GM18519 (cell line): ENCODE measurements at regions not wholly inside any gene's neighbourhood (a gene's known extent, or its start where the extent isn't known, plus 50 kb on each side); places are given as distances from the start of the nearest gene placed in this dataset.

ENCODE experiments used
- ATAC-seq: cut with Tn5 transposase; IDR thresholded peaks from one replicate; pipeline ENCODE4 v1.9.1; 2021; ENCODE audit warnings: mild to moderate bottlenecking, moderate library complexity; ENCODE audit not compliant: unreplicated experiment, low FRiP score

DNA sequence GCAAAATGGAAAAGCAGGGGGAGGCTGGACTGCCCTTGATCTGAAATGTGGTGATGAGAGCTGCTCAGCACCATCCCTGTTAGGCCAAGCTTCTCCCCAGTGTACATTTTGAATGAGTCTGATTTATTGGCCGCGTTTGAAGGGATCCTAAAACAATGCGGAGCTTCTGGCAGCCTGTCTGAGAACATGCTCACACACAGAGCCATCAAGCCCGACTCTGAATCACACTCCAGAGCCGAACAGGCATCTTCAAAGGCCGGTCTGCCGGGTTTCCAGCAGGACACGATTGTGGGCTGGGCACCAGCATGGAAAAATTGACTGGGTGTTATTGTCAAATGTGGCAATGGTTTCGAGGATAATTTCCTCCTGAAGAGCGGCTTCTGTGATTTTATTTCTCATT is 235.9 kb downstream of the TFAP2C start:
- ATAC-seq: no peak

DNA sequence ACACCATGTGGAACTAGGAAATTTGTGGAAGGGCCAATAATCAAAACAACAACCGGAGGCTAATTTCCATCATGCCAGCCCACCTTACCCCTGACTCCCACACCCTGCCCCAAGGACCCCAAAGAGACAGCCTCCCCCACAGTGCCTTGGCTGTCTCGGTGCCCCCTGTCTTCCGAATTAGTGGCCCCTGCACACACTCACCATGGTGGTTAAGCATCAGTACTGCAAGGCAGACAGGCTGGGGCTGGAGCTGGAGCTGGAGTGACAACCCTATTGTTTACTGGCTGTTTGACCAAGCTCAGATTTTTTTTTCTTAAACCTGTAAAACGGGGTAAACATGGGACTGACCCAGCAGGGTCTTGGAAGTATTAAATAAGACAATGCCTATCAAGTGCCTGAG is 238.0 kb downstream of the TFAP2C start:
- ATAC-seq: no peak

DNA sequence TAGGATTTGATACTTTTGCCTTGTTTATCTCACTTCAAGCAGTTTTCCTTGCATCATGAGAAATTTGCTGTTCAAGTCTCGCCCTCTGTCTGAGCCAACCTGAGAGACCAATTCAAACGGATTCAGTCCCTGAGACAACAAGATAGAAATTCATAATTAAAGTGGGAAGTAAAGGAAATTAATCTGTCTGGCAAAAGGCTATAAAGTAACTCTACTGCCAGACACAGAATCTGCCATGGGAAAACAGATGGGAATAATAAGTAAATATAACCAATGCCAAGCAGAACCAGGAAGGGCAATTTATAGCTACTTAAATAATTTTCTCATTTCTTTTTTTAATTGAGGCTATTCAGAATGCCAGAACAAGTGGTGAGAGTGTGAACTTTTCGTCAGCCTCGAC is 239.6 kb downstream of the TFAP2C start:
- no peak for ATAC-seq

DNA sequence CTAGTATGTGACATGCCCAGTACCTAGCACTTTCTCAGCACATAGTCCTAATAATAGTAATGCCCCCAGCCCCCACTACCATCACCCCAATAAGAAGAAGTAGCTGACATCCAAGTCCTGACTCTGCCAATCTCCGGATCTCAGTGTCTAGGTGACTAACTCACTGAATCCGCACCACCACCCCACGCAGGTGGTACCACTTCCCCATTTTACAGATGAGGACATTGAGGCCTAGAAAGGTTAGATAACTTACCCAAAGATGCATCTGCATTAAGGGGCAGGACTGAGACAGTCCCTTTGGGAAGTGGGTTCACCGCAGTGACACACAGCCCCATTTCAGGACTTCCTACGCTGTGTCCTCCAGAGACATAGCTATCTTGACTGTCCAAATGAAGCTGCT is 241.2 kb downstream of the TFAP2C start:
- no peak for ATAC-seq

DNA sequence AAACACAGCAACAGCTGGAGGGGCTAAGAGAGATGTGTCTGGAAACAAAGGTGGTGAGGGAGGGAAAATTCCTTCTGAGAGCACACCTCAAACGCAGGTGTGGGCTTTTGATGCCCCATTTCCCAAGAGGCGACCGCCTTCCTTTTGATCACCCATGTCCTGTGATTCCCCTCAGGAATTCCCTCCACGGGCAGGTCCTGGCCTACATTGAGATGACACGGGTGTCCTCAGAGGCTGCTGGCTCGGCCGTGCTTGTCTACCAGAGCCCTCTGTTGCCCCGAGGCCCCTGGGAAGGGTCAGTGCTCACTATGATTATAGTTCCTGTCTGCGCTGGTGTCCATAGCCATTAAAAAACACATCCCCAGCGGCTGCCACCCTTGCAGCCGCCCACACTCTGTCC is 242.6 kb downstream of the TFAP2C start:
- no peak for ATAC-seq

DNA sequence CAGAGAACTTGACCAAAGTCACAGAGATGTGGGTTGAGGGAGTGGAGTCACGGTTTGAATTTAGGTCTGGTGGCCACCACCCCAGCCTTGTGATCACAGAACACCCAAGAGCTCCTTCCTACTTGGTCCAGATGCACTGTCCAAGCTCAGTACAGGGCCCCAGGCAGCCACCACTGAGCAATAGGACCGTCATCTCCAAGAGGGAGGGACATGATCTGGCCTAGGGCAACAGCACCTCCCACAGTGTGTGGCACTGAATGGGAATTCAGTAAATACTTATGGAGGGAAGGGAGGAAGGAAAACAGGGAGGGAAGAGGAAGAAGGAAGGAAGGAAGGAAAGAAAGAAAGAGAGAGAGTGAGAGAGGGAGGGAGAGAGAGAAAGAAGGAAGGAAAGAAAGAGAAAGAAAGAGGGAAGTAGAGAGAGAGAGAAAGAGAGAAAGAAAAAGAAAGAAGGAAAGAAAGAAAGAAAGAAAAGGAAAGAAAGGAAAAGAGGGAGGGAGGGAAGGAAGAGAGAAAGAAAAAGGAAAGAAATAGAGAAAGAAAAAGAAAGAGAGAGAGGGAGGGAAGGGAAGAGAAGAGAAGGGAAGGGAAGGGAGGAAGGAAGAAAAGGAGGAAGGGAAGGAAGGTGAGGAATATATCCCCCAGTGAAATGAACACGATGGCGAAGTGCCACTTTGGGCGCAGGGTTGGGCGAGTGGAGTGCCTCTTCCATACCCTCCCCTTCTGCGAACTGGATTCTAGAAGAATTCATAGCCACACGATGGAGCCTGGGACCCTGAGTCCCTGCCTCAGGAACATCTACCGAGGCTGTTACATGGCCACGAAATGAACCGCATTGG is 243.7 kb downstream of the TFAP2C start:
- no peak for ATAC-seq

DNA sequence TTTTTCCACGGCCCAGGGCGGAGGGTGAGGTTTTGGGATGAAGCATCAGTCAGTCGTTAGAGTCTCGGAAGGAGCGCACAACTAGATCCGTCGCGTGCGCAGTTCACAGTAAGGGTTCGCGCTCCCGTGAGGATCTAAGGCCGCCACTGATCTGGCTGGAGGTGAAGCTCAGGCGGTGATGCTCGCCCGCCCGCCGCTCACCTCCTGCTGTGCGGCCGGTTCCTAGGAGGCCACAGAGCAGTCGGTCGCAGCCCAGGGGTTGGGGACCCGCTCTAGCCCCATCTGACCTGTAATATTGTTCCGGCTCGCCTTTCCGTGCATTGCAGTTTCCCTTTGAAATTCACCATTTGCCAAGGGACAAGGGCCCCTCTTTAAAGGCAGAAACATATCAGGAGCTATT is 244.7 kb downstream of the TFAP2C start:
- ATAC-seq: no peak

DNA sequence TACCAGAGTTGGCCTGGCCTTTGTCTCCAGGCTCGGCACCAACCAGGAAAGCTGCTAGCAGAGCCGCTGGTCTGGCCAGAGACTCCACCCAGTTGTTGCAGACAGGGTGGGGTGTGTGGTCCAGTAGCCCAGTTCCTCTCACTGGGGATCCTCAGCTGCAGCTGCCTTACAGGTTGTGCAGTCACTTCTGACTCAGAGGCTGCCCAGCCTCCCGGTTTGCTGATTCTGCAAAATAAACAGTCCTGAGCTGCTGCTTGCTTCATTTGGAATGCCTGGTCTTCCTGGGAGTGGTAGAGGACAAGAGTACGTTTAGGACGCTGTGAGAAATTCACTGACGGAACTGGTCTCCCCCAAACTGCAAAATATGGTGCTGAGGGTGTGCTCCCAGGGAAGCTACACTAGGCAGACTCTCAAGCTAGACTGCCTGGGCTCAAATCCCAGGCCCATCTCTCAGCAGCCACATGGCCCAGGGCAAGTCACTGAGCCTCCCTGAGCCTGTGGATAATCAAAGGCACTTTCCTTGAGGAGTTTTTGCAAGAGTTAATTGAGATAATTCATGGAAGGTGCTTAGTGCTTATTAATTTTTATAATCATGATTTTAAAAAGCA is 246.1 kb downstream of the TFAP2C start:
- ATAC-seq: no peak

DNA sequence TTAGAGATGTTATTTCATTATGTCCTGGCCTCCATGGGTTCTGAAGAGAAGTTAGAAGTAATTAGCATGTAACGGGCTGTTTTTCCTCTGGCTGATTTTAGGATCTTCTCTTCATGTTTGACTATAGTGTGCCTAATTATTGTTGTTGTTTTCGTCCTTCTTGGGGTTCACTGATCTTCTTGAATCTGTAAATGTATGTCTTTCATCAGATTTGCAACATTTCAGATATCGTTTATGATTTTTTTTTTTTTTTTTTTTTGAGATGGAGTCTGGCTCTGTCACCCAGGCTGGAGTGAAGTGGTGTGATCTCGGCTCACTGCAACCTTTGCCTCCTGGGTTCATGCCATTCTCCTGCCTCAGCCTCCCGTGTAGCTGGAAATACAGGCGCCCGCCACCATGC is 246.7 kb downstream of the TFAP2C start:
- ATAC-seq: no peak

DNA sequence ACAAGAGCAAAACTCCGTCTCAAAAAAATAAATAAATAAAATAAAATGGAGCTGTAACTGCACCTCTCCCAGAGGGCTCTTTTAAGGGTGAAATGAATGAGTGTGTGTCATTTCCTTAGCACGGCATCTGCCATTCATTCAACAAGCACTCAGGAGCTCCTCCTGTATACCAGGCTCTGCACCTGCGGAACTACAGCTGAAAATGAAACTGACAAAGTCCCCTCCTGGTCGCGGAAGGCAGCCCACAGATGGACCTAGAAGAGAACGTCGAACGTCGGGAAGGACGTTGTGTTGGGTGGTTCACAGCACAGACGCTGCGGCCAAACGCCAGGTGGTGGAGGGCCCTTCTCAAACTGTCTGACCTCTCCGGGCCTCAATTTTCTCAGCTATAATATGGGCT is 256.4 kb downstream of the TFAP2C start:
- ATAC-seq: no peak

DNA sequence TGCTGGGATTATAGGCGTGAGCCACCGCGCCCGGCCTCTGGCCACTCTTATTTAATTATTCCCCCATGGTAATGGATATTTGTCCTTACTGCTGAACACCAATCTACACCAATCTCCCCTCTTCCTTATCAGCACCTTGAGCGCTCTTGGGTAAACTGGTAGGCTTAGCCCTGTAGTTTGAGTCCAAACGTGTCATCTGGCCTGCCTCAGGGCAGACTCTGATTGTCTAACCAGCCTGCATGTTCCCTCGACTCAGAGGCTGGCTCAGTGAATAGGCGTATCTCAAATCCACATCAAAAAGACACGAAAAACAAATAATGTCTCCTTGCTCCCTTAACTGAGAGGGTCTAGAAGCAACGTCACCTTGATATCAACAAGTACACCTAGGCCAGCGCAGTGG is 260.9 kb downstream of the TFAP2C start:
- ATAC-seq: no peak

DNA sequence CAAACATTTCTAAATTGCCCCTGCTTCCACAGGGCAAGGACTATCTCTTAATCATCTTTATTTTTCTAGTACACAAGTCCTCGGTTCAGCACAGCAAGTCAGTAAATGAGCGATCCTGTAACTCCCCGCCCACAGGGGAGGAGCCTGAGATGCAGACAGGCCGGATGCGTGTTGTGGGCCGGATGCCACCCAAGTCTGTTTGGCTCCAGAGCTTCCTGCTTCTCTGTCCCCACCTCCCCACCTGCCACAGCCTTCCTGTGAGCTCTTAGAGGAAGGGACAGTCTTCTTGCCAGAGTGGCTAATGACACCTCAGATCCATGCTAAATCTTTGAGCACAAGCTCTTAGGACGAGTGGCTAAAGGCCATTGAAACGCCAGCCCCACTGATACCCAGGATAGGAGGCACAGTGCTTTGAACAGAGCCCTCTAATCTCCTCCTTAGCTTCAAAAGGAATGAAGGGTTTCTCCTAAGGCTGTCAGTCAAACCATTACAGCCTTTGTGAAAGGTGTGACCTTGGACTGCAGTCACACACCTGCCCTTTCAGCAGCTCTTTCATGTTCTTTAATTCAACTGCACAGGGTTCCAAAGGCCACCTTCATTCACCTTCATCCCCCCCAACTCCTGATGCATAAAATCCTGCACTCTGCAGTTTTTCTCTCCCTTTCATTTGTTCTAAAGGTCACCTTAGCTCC is 264.3 kb downstream of the TFAP2C start:
- ATAC-seq: no peak

DNA sequence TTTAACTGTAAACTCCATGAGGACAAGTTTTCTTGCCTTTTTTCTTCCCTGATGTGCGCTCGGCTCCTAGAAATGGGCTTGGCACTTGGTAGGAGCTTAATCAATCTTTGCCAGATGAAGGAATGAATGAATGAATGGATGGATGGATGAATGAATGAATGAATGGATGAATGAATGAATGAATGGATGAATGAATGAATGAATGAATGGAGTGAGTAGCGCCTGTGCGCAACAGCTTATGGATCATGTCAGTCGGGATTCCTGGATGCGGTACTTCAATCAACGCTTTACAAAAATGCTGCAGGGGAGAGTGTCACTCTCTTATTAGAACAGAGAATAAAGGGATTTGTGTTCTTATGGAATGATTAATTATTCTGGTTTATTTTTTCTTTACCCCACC is 267.3 kb downstream of the TFAP2C start:
- no peak for ATAC-seq

DNA sequence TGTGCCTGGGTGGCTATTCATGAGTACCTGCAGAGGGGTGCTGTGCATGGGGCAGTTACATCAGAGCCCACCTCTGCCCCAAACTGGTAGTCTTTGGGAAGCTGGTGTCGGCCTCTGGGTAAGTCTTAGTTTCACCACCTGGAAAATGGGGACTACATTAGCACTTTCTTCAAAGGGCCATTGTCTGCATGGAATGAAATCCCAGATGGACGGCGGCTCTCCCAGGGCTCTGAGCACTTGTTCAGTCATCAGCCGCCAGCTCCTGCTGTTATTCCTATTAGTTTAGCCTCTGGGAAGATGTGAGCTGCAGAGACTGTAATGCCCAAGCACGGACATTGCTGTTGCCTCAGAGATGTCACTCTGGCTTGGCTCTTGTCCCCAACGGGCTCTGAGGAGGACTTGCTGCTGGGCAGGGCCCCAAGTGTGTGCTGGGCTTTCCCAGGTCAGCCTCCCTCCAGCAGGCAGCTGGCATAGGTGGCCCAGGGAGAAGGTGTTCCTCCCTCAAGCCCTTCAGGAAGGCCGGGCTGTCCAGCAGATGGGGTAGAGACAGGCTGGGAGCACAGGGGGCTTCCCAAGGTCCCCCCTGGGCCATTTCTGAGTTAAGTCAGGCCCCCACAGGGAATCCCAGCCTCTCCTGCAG is 268.3 kb downstream of the TFAP2C start:
- ATAC-seq: no peak

DNA sequence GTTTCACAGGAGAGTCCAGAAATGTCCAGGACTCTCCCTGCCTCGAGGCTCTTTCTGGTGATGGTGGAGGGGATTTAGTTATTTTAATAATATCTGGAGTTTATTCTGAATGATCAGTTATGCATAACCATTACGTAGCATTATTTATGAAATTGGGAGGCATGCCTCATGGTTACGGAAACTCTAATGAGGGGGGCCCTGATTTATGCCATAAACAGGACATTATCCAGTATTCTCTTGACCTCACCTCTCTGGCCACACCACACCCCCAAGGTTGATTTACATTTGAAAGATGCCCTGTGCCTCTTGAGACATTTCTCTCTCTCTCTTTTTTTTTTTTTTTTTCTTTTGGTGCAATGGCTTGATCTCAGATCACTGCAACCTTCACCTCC is 268.8 kb downstream of the TFAP2C start:
- ATAC-seq: no peak

DNA sequence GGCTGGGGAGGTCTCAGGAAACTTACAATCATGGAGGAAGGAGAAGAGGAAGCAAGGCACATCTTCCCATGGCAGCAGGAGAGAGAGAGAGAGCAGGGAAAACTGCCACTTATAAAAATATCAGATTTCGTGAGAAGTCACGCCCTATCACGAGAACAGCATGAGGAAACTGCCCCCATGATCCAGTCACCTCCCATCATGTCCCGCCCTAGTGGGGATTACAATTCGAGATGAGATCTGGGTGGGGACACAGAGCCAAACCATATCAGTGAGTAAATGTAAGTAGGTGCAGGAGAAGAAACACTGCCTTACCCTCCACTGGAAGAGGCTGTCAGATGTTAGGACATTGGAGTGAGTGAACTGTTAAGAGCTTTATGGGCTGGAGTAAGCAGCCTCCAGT is 270.4 kb downstream of the TFAP2C start:
- ATAC-seq: no peak

DNA sequence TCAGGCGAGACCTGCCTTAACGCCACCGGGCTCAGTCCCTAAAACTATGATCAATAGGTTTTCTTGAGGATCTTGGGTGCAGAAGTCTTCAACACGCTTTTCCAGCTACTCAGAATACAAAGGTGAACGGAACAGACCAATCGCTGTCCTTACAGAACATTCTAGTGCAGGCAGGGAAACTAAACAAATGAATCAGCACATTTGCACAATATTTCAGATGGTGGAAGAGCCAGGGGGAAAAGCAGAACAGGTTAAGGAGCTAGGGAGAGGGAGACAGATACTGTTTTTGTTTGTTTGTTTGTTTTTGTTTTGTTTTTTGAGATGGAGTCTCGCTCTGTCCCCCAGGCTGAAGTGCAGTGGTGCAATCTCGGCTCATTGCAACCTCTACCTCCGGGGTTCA is 271.1 kb downstream of the TFAP2C start:
- no peak for ATAC-seq

DNA sequence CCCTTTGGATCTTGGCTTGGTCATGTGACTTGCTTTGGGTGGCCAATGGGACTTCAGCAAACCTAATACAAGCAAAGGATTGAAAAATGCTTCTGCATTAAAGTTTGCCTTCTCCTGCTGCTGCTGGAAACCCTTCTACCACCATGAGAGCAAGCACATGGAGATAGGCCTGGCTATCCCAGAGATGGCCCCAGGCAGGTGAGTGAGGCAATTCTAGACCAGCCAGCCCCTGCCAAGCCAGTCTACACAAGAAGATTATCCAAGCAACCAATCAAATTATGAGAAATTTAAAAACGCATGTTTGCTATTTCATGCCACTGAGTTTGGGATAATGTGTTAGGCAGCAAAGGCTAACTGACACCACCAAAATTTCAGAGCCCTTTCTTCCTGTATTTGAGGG is 274.3 kb downstream of the TFAP2C start:
- no peak for ATAC-seq

DNA sequence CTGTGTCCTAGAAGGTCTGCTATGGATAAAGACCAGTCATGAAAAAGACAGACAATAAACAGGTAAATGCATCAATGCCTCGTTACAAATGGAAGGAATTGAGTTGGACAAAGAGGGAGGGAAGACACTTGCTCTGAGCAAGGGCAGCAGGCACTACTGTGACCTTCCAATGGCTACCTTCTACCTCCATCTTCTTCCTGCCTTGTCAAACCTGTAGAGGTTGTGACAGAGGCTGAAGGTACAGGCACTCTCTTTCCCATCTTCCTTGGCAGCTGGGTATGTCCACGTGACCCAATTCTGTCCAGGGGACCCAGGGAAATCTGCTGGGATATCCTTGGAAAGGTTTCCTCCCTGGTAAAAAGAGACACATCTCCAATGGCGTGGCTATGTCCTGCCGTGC is 274.8 kb downstream of the TFAP2C start:
- no peak for ATAC-seq

DNA sequence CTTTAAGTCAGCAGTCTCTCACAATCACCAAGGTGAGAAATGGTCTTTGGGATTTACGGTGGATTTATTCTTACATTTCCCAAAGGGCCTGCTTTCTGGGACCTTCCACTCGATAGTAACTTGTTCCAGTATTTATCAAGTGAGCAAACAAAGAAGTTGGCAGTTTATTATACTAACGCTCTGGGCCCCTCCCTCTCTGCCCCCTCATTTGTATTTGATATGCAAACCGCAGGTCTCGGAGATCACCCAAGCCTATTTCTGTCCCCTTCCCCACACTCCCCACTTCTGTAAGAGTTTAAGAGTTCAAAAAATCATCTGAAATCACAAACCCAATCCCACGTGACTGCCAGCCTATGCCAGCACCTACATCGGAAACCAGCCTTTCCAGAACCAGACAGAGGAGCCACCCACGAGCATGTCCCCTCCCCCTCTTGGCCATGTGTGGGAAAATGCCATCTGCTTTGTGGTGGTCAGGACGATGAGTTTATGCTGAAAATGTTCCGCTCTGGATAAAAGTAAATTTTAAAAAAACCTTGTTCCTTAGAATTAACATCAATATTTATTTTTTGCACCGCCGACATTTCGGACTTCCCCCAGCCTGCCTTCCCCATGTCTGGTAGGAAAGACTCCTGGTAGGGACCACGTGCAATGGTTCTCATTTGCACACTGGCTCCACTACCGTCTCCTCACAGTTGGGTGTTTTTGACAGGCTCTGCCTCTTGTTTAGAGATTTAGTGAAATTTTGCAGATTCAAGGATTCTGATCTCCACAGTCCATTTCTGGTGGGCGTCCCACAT is 281.0 kb downstream of the TFAP2C start:
- no peak for ATAC-seq

DNA sequence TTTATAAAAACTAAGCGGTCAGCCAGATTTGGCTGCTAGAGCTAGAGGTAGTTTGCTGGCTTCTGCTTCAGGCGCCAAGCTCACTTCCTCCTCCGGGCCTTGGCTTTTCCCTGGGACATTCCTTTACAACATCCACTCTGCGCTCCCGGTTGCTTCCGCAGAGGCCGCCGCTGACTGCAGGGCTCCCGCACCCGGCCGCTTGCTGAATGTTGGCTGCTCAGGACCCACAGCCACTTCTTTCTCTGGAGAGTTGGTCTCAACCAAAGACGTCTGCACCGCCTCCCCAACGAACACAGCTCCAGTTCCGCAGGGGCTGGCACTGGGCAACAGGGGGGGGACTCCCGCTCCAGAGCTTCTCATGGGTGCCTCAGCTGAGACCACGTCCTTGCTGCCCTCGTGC is 282.8 kb downstream of the TFAP2C start:
- ATAC-seq: no peak
